ENCODE measurements at regions not wholly inside any gene's neighbourhood (a gene's known extent, or its start where the extent isn't known, plus 50 kb on each side); places are given as distances from the start of the nearest gene placed in this dataset.

DNA sequence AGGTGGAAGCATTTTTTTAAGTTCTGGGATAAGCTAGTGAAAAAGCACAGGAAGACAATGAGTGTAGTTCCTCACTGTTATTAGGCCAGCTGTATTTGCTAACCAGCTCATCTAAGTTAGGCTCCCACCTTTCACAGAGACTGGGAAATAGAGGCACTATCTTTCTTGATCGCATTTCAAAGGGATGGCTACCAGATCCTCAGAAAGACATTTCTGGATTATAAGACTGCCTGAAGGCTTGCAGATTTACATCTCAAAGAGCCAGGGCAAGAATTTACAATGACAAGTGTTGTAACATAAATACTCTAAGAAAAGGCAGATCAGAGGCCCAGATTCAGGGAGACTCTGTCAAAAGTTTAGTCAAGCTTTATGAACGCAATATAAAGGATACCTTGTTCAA, 1005.5 kb downstream of the PCDH9 start:
- Histone ChIP-seq H3K79me2 (ENCODE audit: control insufficient read depth, low read length) (no peaks in the 10 kb centered on the region), H3K4me3 (ENCODE audit: low read length) (no peak overlapping the region), H3K27ac (ENCODE audit: low read depth, low read length) (no peak overlapping the region), H3K9me3 (ENCODE audit: control insufficient read depth, insufficient read depth, low read length) (no peaks in the 10 kb centered on the region), H3F3A (ENCODE audit: control insufficient read depth, insufficient read depth) (no peaks in the 10 kb centered on the region), H3K9me2 (replicated peaks; ENCODE audit: control insufficient read depth, low read length) (no peaks in the 10 kb centered on the region), H3K27me3 (ENCODE audit: control insufficient read depth, low read length) (no peaks in the 10 kb centered on the region), H3K36me3 (ENCODE audit: control insufficient read depth, low read length) (no peaks in the 10 kb centered on the region), H4K20me1 (ENCODE audit: control insufficient read depth, insufficient read depth, low read depth, low read length) (no peaks in the 10 kb centered on the region), H3K4me1 (ENCODE audit: control insufficient read depth, low read length) (no peaks in the 10 kb centered on the region), H3K4me2 (ENCODE audit: low read length) (no peak overlapping the region)
- TF ChIP-seq, protein P1, sequence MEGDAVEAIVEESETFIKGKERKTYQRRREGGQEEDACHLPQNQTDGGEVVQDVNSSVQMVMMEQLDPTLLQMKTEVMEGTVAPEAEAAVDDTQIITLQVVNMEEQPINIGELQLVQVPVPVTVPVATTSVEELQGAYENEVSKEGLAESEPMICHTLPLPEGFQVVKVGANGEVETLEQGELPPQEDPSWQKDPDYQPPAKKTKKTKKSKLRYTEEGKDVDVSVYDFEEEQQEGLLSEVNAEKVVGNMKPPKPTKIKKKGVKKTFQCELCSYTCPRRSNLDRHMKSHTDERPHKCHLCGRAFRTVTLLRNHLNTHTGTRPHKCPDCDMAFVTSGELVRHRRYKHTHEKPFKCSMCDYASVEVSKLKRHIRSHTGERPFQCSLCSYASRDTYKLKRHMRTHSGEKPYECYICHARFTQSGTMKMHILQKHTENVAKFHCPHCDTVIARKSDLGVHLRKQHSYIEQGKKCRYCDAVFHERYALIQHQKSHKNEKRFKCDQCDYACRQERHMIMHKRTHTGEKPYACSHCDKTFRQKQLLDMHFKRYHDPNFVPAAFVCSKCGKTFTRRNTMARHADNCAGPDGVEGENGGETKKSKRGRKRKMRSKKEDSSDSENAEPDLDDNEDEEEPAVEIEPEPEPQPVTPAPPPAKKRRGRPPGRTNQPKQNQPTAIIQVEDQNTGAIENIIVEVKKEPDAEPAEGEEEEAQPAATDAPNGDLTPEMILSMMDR (IDR thresholded peaks at IDR 0.05; ENCODE audit: low read depth, low read length, poor library complexity, severe bottlenecking): no peak
- TF ChIP-seq EZH2phosphoT487 (IDR thresholded peaks at IDR 0.05; ENCODE audit: borderline replicate concordance, low read length): no peak

DNA sequence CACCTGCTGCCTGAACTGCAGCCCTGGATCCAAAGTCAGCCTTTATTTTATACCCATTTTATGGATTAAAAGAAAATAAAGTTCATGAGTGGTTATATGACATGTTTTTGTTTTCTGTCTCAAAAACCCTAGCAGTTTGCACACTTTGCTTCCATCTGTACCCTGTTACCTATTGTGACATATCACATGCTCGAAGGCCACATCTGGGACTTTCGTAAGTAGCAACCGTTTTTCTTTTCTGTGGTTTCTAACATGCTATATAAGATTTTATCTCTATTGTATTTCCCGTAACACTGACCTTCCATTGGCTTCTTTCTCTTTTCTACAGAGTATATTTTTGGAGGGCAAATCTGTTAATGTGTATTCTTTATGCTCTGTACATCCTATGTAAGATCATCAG, 1007.2 kb downstream of the PCDH9 start:
- no peak overlapping the region for H3K4me3 ChIP-seq (ENCODE audit: low read length)
- H4K20me1 ChIP-seq (ENCODE audit: control insufficient read depth, insufficient read depth, low read depth, low read length): no peaks in the 10 kb centered on the region
- no peak overlapping the region for H3K27ac ChIP-seq (ENCODE audit: low read depth, low read length)
- no peaks in the 10 kb centered on the region for H3K27me3 ChIP-seq (ENCODE audit: control insufficient read depth, low read length)
- TF ChIP-seq EZH2phosphoT487 (IDR thresholded peaks at IDR 0.05; ENCODE audit: borderline replicate concordance, low read length): no peak
- TF ChIP-seq, protein P1 (IDR thresholded peaks at IDR 0.05; ENCODE audit: low read depth, low read length, poor library complexity, severe bottlenecking): no peak
- H3K9me2 ChIP-seq (replicated peaks; ENCODE audit: control insufficient read depth, low read length): no peaks in the 10 kb centered on the region
- no peaks in the 10 kb centered on the region for H3F3A ChIP-seq (ENCODE audit: control insufficient read depth, insufficient read depth)
- no peaks in the 10 kb centered on the region for H3K36me3 ChIP-seq (ENCODE audit: control insufficient read depth, low read length)
- H3K79me2 ChIP-seq (ENCODE audit: control insufficient read depth, low read length): no peaks in the 10 kb centered on the region
- no peak overlapping the region for H3K4me2 ChIP-seq (ENCODE audit: low read length)
- no peaks in the 10 kb centered on the region for H3K9me3 ChIP-seq (ENCODE audit: control insufficient read depth, insufficient read depth, low read length)
- no peaks in the 10 kb centered on the region for H3K4me1 ChIP-seq (ENCODE audit: control insufficient read depth, low read length)

DNA sequence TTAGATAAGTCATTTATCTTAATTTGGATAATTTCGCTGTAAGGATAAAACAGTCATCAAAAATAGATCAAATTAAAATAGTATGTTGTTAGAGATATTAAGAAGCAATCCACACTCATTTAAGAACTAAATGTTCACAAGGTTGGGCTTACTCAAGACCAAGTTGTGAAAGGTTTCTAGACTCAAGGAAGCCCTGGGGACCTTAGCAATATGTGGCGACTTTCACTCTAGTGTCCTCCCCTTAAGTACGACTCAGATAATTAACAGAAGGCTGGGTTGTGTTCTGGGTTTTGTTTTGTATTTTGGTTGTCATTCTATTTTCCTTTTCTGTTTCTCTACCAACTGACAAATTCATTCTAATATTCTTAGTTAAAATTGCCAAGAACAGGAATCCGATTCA, 1008.0 kb downstream of the PCDH9 start:
- Histone ChIP-seq H3F3A (ENCODE audit: control insufficient read depth, insufficient read depth) (no peaks in the 10 kb centered on the region), H3K9me3 (ENCODE audit: control insufficient read depth, insufficient read depth, low read length) (no peaks in the 10 kb centered on the region), H3K27me3 (ENCODE audit: control insufficient read depth, low read length) (no peaks in the 10 kb centered on the region), H3K4me2 (ENCODE audit: low read length) (no peak overlapping the region), H4K20me1 (ENCODE audit: control insufficient read depth, insufficient read depth, low read depth, low read length) (no peaks in the 10 kb centered on the region), H3K4me1 (ENCODE audit: control insufficient read depth, low read length) (no peaks in the 10 kb centered on the region), H3K79me2 (ENCODE audit: control insufficient read depth, low read length) (no peaks in the 10 kb centered on the region), H3K4me3 (ENCODE audit: low read length) (no peak overlapping the region), H3K9me2 (replicated peaks; ENCODE audit: control insufficient read depth, low read length) (no peaks in the 10 kb centered on the region), H3K36me3 (ENCODE audit: control insufficient read depth, low read length) (no peaks in the 10 kb centered on the region), H3K27ac (ENCODE audit: low read depth, low read length) (no peak overlapping the region)
- TF ChIP-seq, protein P1 (IDR thresholded peaks at IDR 0.05; ENCODE audit: low read depth, low read length, poor library complexity, severe bottlenecking): no peak
- TF ChIP-seq EZH2phosphoT487 (IDR thresholded peaks at IDR 0.05; ENCODE audit: borderline replicate concordance, low read length): no peak

DNA sequence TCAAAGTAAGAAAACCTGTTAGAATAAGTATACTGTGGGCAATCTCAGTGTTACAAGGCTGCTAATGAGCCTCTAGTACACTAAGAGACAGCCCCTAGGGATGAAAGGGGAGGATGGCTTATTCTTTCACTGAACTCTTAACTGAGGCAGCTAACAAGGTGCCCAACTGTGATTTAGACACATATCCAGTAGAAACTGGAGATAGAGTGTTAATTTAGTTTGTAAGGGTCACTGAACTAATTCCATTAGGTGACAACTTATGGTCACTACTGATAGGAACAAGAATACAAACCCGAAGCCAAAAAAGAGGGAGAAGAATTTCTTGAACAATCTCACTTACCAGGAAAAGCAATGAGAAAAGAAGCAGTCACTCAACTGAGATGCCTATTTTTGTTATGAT, 1010.6 kb downstream of the PCDH9 start:
- Histone ChIP-seq H3K4me2 (ENCODE audit: low read length) (no peak overlapping the region), H3K36me3 (ENCODE audit: control insufficient read depth, low read length) (no peaks in the 10 kb centered on the region), H4K20me1 (ENCODE audit: control insufficient read depth, insufficient read depth, low read depth, low read length) (no peaks in the 10 kb centered on the region), H3F3A (ENCODE audit: control insufficient read depth, insufficient read depth) (no peaks in the 10 kb centered on the region), H3K27me3 (ENCODE audit: control insufficient read depth, low read length) (no peaks in the 10 kb centered on the region), H3K4me3 (ENCODE audit: low read length) (no peak overlapping the region), H3K4me1 (ENCODE audit: control insufficient read depth, low read length) (no peaks in the 10 kb centered on the region), H3K27ac (ENCODE audit: low read depth, low read length) (no peak overlapping the region), H3K79me2 (ENCODE audit: control insufficient read depth, low read length) (no peaks in the 10 kb centered on the region), H3K9me2 (replicated peaks; ENCODE audit: control insufficient read depth, low read length) (no peaks in the 10 kb centered on the region), H3K9me3 (ENCODE audit: control insufficient read depth, insufficient read depth, low read length) (peaks cover 4% of the 10 kb centered on the region; the same call in 1 of the 2 replicates)
- TF ChIP-seq, protein P1 (IDR thresholded peaks at IDR 0.05; ENCODE audit: low read depth, low read length, poor library complexity, severe bottlenecking): no peak
- no peak for TF ChIP-seq EZH2phosphoT487 (IDR thresholded peaks at IDR 0.05; ENCODE audit: borderline replicate concordance, low read length)
